ENCODE measurements at regions not wholly inside any gene's neighbourhood (a gene's known extent, or its start where the extent isn't known, plus 50 kb on each side); places are given as distances from the start of the nearest gene placed in this dataset.

DNA sequence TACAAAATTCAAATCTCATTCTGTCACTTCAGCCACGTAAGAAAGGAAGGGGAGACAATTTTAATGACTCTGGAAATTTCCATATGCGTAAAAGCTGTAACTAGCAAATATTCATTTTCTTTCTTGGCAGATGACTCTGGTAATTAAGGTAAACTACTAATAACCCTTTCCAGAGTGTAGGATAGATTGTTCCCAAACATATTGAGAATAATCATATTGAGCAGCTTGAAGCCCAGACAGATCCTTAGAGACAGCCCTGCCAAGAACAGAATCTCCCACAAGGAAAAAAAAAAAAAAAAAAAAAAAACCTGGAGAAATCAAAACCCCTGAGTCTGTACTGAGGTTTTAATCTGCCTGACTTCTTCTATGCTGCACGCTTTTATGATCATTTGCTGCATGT, 163.6 kb upstream of the TMPO start:
- Histone ChIP-seq H3K4me3 (ENCODE audit: low read depth in 2 of 2, low read length in 1 of 2) (no peak overlapping the region), H3K27me3 (ENCODE audit: insufficient read depth) (no peaks in the 10 kb centered on the region), H3K36me3 (replicated peaks in 1 of 2; ENCODE audit: control insufficient read depth in 1 of 2, insufficient read depth in 2 of 2, low read length in 1 of 2) (no peaks in the 10 kb centered on the region), H3K9me3 (no peaks in the 10 kb centered on the region), H3K79me2 (ENCODE audit: insufficient read depth) (no peaks in the 10 kb centered on the region), H3K9ac (no peak overlapping the region), H3K4me1 (ENCODE audit: control insufficient read depth in 1 of 2, insufficient read depth in 2 of 2, low read depth in 1 of 2, low read length in 1 of 2) (peaks cover 0 to 5% of the 10 kb centered on the region in 2 experiments; a peak in 1 of 4 replicates), H4K20me1 (ENCODE audit: insufficient read depth) (no peaks in the 10 kb centered on the region), H2AFZ (ENCODE audit: low read depth) (peak overlapping the region; percentile 17; the same call in 1 of the 2 replicates), H3F3A (replicated peaks; ENCODE audit: insufficient read depth) (peaks cover 19% of the 10 kb centered on the region), H3K9me2 (no peaks in the 10 kb centered on the region), H3K27ac (ENCODE audit: low read depth in 2 of 2, low read length in 1 of 2) (peak overlapping the region in 1 of 2 experiments; percentile 76; a peak in 2 of 4 replicates), H3K4me2 (no peak overlapping the region; the same call in 1 of the 2 replicates)
- WGBS (ENCODE audit: low lambda C conversion rate): 89% methylated on average over 3 of the region's 3 CpGs
- DNase-seq: no peak
- ChIA-PET POLR2A (no interaction called here), CTCF (interaction anchor here (1.2 kb wide), 1 partner anchor 45 kb away, joined by 3 read pairs; no protein-coding TSS in a partner anchor)
- TF ChIP-seq, protein P1, sequence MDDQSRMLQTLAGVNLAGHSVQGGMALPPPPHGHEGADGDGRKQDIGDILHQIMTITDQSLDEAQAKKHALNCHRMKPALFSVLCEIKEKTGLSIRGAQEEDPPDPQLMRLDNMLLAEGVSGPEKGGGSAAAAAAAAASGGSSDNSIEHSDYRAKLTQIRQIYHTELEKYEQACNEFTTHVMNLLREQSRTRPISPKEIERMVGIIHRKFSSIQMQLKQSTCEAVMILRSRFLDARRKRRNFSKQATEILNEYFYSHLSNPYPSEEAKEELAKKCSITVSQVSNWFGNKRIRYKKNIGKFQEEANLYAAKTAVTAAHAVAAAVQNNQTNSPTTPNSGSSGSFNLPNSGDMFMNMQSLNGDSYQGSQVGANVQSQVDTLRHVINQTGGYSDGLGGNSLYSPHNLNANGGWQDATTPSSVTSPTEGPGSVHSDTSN (IDR thresholded peaks at IDR 0.05): no peak
- TF ChIP-seq MXI1 (IDR thresholded peaks at IDR 0.05; ENCODE audit: low read depth, low read length): no peak
- no peak for TF ChIP-seq JUND (IDR thresholded peaks at IDR 0.05)
- no peak for TF ChIP-seq RFX5 (IDR thresholded peaks at IDR 0.05; ENCODE audit: low read length)
- TF ChIP-seq CHD2 (IDR thresholded peaks at IDR 0.05; ENCODE audit: low read length, partially characterized antibody): no peak
- TF ChIP-seq, protein P2, sequence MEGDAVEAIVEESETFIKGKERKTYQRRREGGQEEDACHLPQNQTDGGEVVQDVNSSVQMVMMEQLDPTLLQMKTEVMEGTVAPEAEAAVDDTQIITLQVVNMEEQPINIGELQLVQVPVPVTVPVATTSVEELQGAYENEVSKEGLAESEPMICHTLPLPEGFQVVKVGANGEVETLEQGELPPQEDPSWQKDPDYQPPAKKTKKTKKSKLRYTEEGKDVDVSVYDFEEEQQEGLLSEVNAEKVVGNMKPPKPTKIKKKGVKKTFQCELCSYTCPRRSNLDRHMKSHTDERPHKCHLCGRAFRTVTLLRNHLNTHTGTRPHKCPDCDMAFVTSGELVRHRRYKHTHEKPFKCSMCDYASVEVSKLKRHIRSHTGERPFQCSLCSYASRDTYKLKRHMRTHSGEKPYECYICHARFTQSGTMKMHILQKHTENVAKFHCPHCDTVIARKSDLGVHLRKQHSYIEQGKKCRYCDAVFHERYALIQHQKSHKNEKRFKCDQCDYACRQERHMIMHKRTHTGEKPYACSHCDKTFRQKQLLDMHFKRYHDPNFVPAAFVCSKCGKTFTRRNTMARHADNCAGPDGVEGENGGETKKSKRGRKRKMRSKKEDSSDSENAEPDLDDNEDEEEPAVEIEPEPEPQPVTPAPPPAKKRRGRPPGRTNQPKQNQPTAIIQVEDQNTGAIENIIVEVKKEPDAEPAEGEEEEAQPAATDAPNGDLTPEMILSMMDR (IDR thresholded peaks at IDR 0.05): no peak
- no peak for TF ChIP-seq NRF1 (IDR thresholded peaks at IDR 0.05; ENCODE audit: low read depth, low read length)
- TF ChIP-seq EP300 (IDR thresholded peaks at IDR 0.05; ENCODE audit: borderline replicate concordance in 1 of 2, low read depth in 1 of 2, low read length in 1 of 2): no peak
- TF ChIP-seq SIN3A (IDR thresholded peaks at IDR 0.05; ENCODE audit: borderline replicate concordance, low read depth, low read length): no peak
- no peak for TF ChIP-seq FOSL2 (IDR thresholded peaks at IDR 0.05; ENCODE audit: borderline replicate concordance, low read depth)
- TF ChIP-seq, protein P3, sequence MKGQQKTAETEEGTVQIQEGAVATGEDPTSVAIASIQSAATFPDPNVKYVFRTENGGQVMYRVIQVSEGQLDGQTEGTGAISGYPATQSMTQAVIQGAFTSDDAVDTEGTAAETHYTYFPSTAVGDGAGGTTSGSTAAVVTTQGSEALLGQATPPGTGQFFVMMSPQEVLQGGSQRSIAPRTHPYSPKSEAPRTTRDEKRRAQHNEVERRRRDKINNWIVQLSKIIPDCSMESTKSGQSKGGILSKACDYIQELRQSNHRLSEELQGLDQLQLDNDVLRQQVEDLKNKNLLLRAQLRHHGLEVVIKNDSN (IDR thresholded peaks at IDR 0.05; ENCODE audit: borderline replicate concordance, low read depth): no peak
- no peak for TF ChIP-seq RAD21 (IDR thresholded peaks at IDR 0.05; ENCODE audit: low read length)
- TF ChIP-seq POLR2AphosphoS5 (IDR thresholded peaks at IDR 0.05; ENCODE audit: low read depth, low read length): no peak
- no peak for TF ChIP-seq YY1 (IDR thresholded peaks at IDR 0.05; ENCODE audit: low read depth)

Measured in SK-N-SH (cell line).